PC-3 (cell line): ENCODE measurements at regions not wholly inside any gene's neighbourhood (a gene's known extent, or its start where the extent isn't known, plus 50 kb on each side); places are given as distances from the start of the nearest gene placed in this dataset.

Experiments
- CTCF ChIP-seq: fragments of 300-600 bp; sonication (generic); conservative IDR thresholded peaks from 2 replicates; pipeline ENCODE4 v1.5.1; 2017; ENCODE audit warnings: antibody characterized with exemption, low read depth, mild to moderate bottlenecking, low read length
- EZH2 ChIP-seq: fragments of 300-600 bp; sonication (generic); IDR thresholded peaks from one replicate; pipeline ENCODE4 v1.6.1; 2017; ENCODE audit warnings: antibody characterized with exemption, mild to moderate bottlenecking, low read length; ENCODE audit not compliant: unreplicated experiment
- EZH2phosphoT487 ChIP-seq: fragments of 300-600 bp; sonication (generic); IDR thresholded peaks from 2 replicates; pipeline ENCODE4 v1.6.1; 2018; ENCODE audit warnings: mild to moderate bottlenecking, antibody characterized with exemption, low read length, borderline replicate concordance

- TF ChIP-seq CTCF (no peak), EZH2phosphoT487 (no peak), EZH2 (no peak)
These were observed 154.4 kb downstream of the ABCA8 start for GRCh38 chr17:68800751-68801150.
